HG02885 (cell line): ENCODE measurements at regions not wholly inside any gene's neighbourhood (a gene's known extent, or its start where the extent isn't known, plus 50 kb on each side); places are given as distances from the start of the nearest gene placed in this dataset.

Experiments used
- ATAC-seq: cut with Tn5 transposase; IDR thresholded peaks from one replicate; pipeline ENCODE4 v1.9.1; 2021; ENCODE audit warnings: mild to moderate bottlenecking; ENCODE audit not compliant: unreplicated experiment, poor library complexity

DNA sequence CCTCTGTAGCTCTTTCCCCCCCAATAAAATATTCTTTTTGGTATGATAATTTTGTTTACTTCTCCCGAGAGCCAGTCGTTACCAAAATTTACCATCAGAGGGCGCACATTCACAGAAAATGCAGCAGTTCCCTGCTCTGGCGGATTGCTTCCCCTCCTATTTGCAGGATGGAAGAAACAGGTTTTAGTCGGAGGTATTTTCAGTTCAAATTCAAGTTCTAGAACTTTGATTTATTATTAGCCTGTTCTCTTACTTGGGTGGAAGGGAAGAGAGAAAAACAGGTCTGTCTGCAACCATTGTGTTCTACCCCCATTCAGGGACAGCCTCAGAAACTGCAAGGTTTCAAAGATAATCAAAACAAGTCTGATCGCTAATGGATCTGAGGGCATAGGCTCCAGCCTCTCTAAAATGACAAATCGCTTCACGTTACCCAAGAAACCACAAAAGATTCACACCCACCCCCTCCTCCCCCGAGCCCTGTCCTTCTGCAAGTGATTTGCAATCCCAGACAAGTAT, 263.8 kb upstream of the RPS6KA3 start:
- peak; percentile 74 for ATAC-seq

- no peak for ATAC-seq
Measured at GRCh38 chrX:20529711-20530110, 263.0 kb upstream of the RPS6KA3 start.

DNA sequence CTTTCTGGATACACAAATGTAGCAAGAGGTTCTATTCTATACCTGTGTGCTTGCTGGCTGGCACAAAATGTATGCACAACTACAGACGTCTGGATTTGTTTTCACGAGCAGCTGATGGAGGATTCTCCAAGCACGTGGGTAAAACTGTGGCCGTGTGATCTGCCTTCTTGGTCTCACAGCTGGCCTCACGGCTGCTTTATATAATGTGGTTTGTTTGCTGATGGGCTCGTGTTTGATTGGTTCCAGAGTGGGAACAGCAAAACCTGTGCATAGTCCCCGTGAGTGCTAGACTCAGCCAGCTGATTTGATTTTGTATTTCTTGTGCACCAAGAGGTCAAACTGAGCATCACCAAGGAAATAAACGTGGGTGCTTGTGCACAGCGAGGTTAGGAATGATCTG, 262.6 kb upstream of the RPS6KA3 start:
- ATAC-seq = no peak

DNA sequence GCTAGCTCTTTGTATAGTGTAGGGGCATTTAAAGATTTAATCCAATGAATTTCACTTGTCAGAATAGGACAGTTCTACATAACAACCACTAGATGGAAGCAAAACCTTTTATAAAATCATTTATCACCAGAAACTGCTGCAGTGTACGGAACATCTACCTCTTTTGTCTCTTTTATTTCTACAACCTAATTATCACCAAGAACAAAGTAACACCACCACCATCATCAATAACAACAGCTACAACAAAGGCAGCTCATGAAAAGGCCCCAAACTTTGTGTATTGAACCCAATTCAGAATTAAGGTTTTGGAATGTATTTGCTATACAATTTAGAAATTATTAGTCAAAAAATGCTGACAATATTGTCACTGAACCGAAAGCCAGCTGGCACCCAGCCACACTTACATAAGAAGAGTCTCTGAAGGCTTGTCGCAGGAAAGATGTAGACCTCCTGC, 260.9 kb upstream of the RPS6KA3 start:
- ATAC-seq = peak; percentile 69

DNA sequence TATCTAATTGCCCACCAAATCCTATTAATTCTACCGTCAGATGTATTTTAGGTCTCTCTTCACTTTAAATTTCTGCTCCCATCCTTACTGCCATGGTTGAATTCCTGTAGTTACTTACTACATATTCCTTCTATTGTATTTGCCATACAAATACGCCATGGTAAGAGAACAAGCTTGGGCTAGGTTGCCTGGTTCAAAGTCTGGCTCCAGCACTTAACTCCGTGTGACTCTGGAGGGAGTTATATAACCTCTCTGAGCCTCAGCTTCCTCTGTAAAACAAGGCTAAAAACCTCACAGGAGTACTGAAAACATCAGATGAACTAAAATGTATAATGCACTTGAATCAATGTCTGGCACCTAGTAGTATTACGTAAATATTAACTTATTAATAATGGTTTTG, 260.3 kb upstream of the RPS6KA3 start:
- no peak for ATAC-seq

- no peak for ATAC-seq
Measured at GRCh38 chrX:20523626-20524312, 257.1 kb upstream of the RPS6KA3 start.

GRCh38 chrX:20522420-20522819, 255.7 kb upstream of the RPS6KA3 start:
- ATAC-seq = no peak

DNA sequence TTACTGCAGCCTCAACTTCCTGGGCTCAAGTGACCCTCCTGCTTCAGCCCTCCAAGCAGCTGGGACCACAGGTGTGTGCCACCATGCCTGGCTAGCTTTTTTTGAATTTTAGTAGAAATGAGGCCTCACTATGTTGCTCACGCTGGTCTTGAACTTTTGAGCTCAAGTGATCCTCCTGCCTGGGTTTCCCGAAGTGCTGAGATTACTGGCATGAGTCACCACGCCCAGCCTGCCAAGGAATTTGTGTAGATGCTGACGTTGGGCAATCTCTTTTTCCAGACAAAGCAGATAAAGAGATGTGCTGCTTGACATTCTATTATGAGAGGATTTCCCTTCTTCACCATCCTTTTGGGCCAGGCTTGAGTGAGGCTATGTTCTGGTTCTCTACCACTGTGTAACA, 254.5 kb upstream of the RPS6KA3 start:
- ATAC-seq = no peak

GRCh38 chrX:20519826-20520225, 253.1 kb upstream of the RPS6KA3 start:
- ATAC-seq = no peak

DNA sequence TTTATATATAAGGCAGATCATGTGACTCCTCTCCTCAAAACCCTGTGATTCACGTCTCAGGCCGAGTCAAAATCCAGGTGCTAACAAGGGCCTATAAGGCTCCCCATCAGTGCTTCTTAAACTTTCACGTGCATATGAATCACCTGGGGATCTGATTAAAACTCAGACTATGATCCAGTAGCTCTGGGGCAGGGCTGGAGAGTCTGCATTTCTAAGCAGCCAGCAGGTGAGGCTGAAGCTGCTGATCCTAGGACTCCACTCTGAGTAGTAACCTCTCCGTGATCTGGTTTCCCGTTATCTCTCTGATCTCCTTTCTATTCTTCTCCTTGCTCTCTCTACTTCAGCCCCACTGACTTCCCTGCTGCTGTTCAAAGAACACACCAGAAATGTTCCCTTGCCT, 252.4 kb upstream of the RPS6KA3 start:
- ATAC-seq = no peak

DNA sequence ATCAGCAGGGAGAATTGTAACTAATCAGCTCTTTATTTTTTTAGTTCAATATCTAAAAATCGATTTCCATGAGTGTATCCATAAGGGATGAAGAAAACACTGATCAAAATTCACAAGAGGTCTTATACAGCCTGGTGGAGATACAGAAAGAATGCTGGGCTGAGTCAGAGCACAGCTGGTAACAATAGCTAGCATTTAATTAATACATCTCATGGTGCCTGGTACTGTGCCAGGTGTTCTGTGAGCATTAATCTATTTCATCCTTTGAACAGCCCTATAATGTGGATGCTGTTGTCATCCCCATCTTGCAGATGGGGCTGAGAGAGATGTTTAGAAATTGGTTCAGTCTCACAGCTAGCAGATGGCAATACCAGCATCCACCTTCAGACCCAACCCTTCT, 250.9 kb upstream of the RPS6KA3 start:
- ATAC-seq = no peak

DNA sequence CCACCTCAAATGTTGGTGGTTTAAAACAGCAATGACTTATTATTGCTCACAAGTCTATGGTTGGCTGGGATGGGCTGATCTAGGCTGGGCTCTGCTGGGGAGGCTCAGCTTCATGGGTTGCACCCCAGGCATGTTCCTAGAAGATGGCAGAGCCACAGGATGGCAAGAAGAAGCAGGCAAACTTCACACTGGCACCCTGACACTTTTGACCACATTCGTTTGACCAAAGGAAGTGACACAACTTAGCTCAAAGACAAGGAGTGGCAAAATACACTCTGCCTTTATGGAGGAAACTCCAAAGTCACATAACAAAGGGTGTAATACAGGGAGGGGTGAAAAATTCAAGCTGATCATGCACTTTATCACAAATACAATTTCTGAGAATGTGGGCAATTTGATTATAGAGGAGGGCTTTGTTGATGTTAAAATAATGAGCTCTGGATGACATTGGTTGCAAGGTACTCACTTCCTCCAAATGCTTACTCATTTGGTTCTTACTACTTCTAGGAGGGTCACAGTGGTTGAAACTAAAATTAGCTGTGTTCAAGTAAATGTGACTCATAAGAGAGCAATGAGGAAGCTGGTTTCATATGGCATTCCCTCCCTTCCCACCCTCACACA, 249.2 kb upstream of the RPS6KA3 start:
- peak; percentile 98 for ATAC-seq

DNA sequence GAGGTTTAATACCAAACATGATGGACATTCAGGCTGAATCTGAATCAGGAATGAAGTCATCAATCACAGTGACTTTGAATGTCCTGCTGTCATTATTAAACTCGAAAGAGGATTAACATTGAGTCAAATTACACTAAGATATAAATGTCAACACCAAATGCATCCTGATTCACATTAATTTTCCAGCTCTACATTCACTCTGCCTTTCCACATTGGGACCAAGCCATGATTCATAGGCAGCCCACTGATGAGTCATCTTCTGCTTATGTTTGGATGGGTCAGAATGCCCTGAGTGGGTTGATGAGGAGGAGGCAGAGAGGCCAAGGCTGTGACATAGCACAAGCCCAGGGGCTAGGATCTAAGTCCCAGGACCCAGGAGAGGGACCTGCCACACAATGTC, 247.6 kb upstream of the RPS6KA3 start:
- no peak for ATAC-seq

DNA sequence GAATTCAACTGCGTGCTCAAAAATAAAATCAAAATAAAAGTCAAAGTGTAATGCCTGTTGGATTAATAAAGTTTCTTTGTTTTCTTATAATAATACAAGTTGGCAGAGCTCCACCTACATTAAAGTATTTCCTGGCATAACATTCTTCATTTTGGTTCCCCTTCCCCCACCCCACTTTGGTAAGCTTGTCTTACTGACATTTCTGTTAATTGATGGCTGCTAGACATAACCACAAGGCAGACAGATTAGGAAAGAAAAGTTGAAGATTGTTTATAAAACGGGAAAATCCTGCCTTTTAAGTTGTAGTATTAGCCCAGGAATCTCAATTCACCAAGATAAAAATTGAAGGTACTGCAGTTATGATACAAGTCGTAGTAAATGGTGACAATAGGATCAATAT, 246.5 kb upstream of the RPS6KA3 start:
- no peak for ATAC-seq

DNA sequence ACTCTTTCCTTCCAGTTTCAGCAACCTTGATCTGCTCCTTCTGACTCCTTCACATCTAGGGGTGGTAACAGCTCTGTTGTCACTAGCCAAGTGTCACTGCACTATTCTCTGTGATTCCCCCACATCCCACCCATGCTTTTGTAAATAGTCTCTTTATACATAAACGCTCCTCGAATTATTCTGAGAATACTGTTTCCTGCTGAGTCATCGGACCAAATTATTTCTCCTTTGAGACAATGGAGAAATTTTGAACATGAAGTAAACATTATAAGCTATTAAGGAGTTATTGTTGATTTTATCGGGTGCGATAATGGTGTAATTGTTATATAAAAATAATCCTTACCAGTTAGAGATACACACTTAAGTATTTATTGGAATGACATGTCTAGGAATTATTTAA, 245.1 kb upstream of the RPS6KA3 start:
- no peak for ATAC-seq

GRCh38 chrX:20507901-20508620, 241.4 kb upstream of the RPS6KA3 start:
- no peak for ATAC-seq

DNA sequence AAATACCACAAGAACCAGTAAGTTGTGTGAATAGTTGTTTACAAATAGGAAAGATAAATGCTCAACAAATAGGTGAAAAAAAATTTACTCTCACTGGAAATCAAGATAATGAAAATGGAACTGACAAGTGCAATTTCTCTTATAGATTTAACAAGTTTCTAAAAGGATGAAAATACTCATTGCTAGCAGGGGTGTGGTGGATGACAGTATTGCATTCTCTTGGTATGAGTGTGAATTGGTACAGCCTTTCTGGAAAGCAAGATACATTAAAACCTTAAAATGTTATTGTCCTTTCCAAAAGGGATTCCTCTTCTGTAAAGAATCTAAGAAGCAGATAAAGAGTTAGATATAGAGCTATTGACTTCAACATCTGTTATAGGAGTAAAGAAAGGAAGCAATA, 240.0 kb upstream of the RPS6KA3 start:
- ATAC-seq = no peak

DNA sequence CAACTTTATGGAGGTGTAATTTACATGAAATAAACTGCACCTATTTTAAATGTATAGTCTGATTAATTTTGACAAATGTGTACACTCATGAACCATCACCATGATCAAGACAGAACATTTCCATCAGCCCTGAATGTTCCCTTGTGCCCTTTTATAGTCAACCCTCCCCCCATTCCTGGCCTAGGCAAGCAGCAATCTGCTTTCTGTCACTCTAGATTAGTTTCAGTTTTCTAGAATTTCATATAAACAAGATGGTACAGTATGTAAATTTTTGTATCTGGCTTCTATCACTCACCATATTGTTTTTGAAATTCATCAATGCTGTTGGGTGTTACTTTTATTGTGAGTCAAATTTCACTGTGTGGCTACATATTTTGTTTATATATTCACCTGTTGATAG, 234.2 kb upstream of the RPS6KA3 start:
- no peak for ATAC-seq

DNA sequence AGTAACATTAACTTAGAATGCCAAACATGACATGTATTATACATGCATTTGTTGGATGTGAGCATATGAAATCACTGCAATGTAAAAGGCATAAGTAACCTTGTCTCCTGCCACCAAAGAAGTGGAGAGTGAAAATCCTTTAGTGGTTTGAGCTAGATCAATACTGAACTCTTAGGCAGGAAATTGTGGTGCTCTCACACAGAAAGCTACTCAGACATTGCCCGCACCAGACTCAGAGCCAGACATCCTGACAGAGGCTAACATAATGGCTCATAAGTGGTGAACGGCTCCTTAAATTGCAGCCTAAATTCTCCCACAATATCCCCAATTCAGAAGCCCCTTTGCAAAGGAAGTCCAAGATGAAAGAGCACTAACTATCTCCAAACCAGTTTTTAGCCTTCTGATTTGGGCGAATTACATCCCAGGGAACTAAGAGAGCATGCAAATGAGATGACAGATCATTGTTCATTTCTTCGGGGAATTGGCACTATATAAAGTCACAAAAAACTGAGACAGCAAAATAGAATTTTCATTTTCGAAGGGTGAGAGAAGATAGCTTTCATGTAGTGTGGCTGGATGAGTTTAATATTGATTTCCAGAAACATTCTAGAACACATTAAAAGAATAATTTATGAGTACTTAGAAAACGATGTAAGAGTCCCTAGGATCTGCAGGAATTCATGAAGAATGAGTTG, 233.6 kb upstream of the RPS6KA3 start:
- no peak for ATAC-seq

DNA sequence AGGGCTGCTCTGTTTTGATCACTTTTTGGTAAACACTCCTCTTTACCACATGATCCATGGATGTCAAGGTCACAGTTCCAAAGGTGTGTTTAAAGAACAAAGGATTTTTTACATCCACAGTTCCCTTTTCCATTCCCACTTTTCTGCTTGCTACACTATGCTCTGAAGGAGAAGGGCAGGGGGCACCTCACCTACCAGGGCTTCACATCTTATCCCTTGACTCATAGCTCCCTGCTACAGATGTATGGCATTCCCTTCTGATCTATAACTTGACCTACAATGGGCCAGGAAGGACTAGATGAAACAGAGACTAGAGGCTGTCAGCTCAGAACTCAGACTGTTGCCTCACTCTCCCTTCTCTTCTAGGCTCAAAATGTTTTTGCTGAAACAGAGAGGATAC, 233.1 kb upstream of the RPS6KA3 start:
- ATAC-seq = no peak
